NOMO-1 (cell line): ENCODE measurements at regions not wholly inside any gene's neighbourhood (a gene's known extent, or its start where the extent isn't known, plus 50 kb on each side); places are given as distances from the start of the nearest gene placed in this dataset.
A peak's percentile ranks its signal among the peaks of the same experiment; 100 is the strongest.

Source experiments
- DNase-seq, 2 experiments: peaks; one replicate each; lab custom pipeline; 2025; ENCODE audit not compliant: unreplicated experiment in 2 of 2; lab: John Stamatoyannopoulos, UW

- DNase-seq, result no peak
These were observed 302.1 kb downstream of the MAP2K6 start for GRCh38 chr17:69716556-69716955.

GRCh38 chr17:69717214-69717613 lies 302.7 kb downstream of the MAP2K6 start:
- no peak for DNase-seq

- DNase-seq, result no peak
These were observed 303.3 kb downstream of the MAP2K6 start for GRCh38 chr17:69717819-69718218.

GRCh38 chr17:69719474-69720048 lies 305.1 kb downstream of the MAP2K6 start:
- DNase-seq, result no peak

- DNase-seq, result no peak
These were observed 308.0 kb downstream of the MAP2K6 start for GRCh38 chr17:69722518-69722917.

GRCh38 chr17:69723316-69723715 lies 308.8 kb downstream of the MAP2K6 start:
- no peak for DNase-seq

- no peak for DNase-seq
These were observed 309.2 kb downstream of the MAP2K6 start for GRCh38 chr17:69723741-69724140.

GRCh38 chr17:69724238-69724637 lies 309.7 kb downstream of the MAP2K6 start:
- DNase-seq, result no peak

GRCh38 chr17:69725146-69725545 lies 310.6 kb downstream of the MAP2K6 start:
- DNase-seq, result no peak

GRCh38 chr17:69728816-69729215 lies 314.3 kb downstream of the MAP2K6 start:
- no peak for DNase-seq

- DNase-seq, result peak in 1 of 2 experiments; percentile 27
These were observed 315.4 kb downstream of the MAP2K6 start for GRCh38 chr17:69729944-69730343.

GRCh38 chr17:69732272-69732918 lies 317.9 kb downstream of the MAP2K6 start:
- no peak for DNase-seq

- DNase-seq, result no peak
These were observed 318.9 kb downstream of the MAP2K6 start for GRCh38 chr17:69733171-69734012.

- no peak for DNase-seq
These were observed 320.2 kb downstream of the MAP2K6 start for GRCh38 chr17:69734656-69735055.

GRCh38 chr17:69735285-69735684 lies 320.8 kb downstream of the MAP2K6 start:
- no peak for DNase-seq

- DNase-seq, result no peak
These were observed 328.6 kb downstream of the MAP2K6 start for GRCh38 chr17:69743091-69743490.

- DNase-seq, result no peak
These were observed 330.1 kb downstream of the MAP2K6 start for GRCh38 chr17:69744512-69745070.

- DNase-seq, result no peak
These were observed 325.1 kb upstream of the KCNJ16 start for GRCh38 chr17:69749911-69750310.

GRCh38 chr17:69757688-69758430 lies 317.2 kb upstream of the KCNJ16 start:
- peak; percentile 78 to 98 for DNase-seq

- DNase-seq, result no peak
These were observed 314.5 kb upstream of the KCNJ16 start for GRCh38 chr17:69760562-69760961.

GRCh38 chr17:69761011-69761410 lies 314.0 kb upstream of the KCNJ16 start:
- DNase-seq, result no peak
